ES-I3 (cell line): ENCODE measurements at regions not wholly inside any gene's neighbourhood (a gene's known extent, or its start where the extent isn't known, plus 50 kb on each side); places are given as distances from the start of the nearest gene placed in this dataset.
"Not testable (repeated sequence)": the region's sequence is repeated elsewhere in the genome, so short reads cannot be mapped to it uniquely, and the experiment has no call there.

Source experiments
- H3K36me3 ChIP-seq: 2 replicates; pipeline ENCODE4 v1.6.1; 2013; ENCODE audit warnings: mild to moderate bottlenecking, low read length, control low read depth, moderate library complexity; ENCODE audit not compliant: insufficient read depth
- H3K4me1 ChIP-seq: 2 replicates; pipeline ENCODE4 v1.6.1; 2013; ENCODE audit warnings: mild to moderate bottlenecking, control low read depth, low read length; ENCODE audit not compliant: insufficient read depth
- H3K9ac ChIP-seq: 2 replicates; pipeline ENCODE4 v1.6.1; 2013; ENCODE audit warnings: low read depth, mild to moderate bottlenecking, low read length, moderate library complexity
- H3K9me3 ChIP-seq: 2 replicates; pipeline ENCODE4 v1.6.1; 2013; ENCODE audit warnings: mild to moderate bottlenecking, low read length, moderate library complexity; ENCODE audit not compliant: control insufficient read depth, insufficient read depth

GRCh38 chr2:175843625-175844024 is 158.4 kb downstream of the LNPK start:
- H3K4me1 ChIP-seq, result peaks cover 24% of the 10 kb centered on the region
- no peaks in the 10 kb centered on the region for H3K36me3 ChIP-seq
- H3K9me3 ChIP-seq, result peaks cover 4% of the 10 kb centered on the region; the same call in 1 of the 2 replicates
- no peak overlapping the region for H3K9ac ChIP-seq

GRCh38 chr2:175842996-175843395 is 159.1 kb downstream of the LNPK start:
- Histone ChIP-seq H3K9ac (no peak overlapping the region), H3K4me1 (peaks cover 24% of the 10 kb centered on the region), H3K9me3 (peaks cover 4% of the 10 kb centered on the region; the same call in 1 of the 2 replicates), H3K36me3 (no peaks in the 10 kb centered on the region)

- H3K4me1 ChIP-seq, result peaks cover 24% of the 10 kb centered on the region
- H3K9ac ChIP-seq, H3K36me3 ChIP-seq, H3K9me3 ChIP-seq: not testable (repeated sequence)
Measured at GRCh38 chr2:175840765-175841164, 161.3 kb downstream of the LNPK start.

GRCh38 chr2:175840256-175840655 is 161.8 kb downstream of the LNPK start:
- Histone ChIP-seq H3K4me1 (peaks cover 20% of the 10 kb centered on the region), H3K9ac (no peak overlapping the region)

GRCh38 chr2:175838979-175839378 is 163.1 kb downstream of the LNPK start:
- Histone ChIP-seq H3K9me3 (no peaks in the 10 kb centered on the region), H3K9ac (no peak overlapping the region), H3K4me1 (peaks cover 23% of the 10 kb centered on the region), H3K36me3 (no peaks in the 10 kb centered on the region)

More at GRCh38 chr2:175840256-175840655, 161.8 kb downstream of the LNPK start:
- no peaks in the 10 kb centered on the region for H3K36me3 ChIP-seq
- no peaks in the 10 kb centered on the region for H3K9me3 ChIP-seq

- Histone ChIP-seq H3K36me3 (no peaks in the 10 kb centered on the region), H3K4me1 (peaks cover 11% of the 10 kb centered on the region; the same call in 1 of the 2 replicates), H3K9me3 (no peaks in the 10 kb centered on the region), H3K9ac (no peak overlapping the region)
Measured at GRCh38 chr2:175837046-175837445, 165.0 kb downstream of the LNPK start.

- Histone ChIP-seq H3K9ac (no peak overlapping the region), H3K4me1 (peaks cover 11% of the 10 kb centered on the region; the same call in 1 of the 2 replicates), H3K36me3 (no peaks in the 10 kb centered on the region), H3K9me3 (no peaks in the 10 kb centered on the region)
Measured at GRCh38 chr2:175836361-175836760, 165.7 kb downstream of the LNPK start.

- H3K9me3 ChIP-seq, result no peaks in the 10 kb centered on the region
- no peaks in the 10 kb centered on the region for H3K36me3 ChIP-seq
- peaks cover 11% of the 10 kb centered on the region; the same call in 1 of the 2 replicates for H3K4me1 ChIP-seq
- no peak overlapping the region for H3K9ac ChIP-seq
Measured at GRCh38 chr2:175834477-175834876, 167.6 kb downstream of the LNPK start.

GRCh38 chr2:175832866-175833265 is 169.2 kb downstream of the LNPK start:
- H3K9ac ChIP-seq, result no peak overlapping the region

GRCh38 chr2:175829741-175830140 is 172.3 kb downstream of the LNPK start:
- H3K9ac ChIP-seq, result no peak overlapping the region
- peaks cover 7% of the 10 kb centered on the region; the same call in 1 of the 2 replicates for H3K4me1 ChIP-seq
- no peaks in the 10 kb centered on the region; the same call in 1 of the 2 replicates for H3K9me3 ChIP-seq
- H3K36me3 ChIP-seq, result no peaks in the 10 kb centered on the region

More at GRCh38 chr2:175832866-175833265, 169.2 kb downstream of the LNPK start:
- H3K36me3 ChIP-seq, result no peaks in the 10 kb centered on the region
- H3K4me1 ChIP-seq, result peaks cover 11% of the 10 kb centered on the region; the same call in 1 of the 2 replicates
- no peaks in the 10 kb centered on the region for H3K9me3 ChIP-seq

GRCh38 chr2:175827856-175828255 is 174.2 kb downstream of the LNPK start:
- H3K36me3 ChIP-seq, result no peaks in the 10 kb centered on the region
- H3K9ac ChIP-seq, result no peak overlapping the region
- no peaks in the 10 kb centered on the region; the same call in 1 of the 2 replicates for H3K9me3 ChIP-seq
- peaks cover 7% of the 10 kb centered on the region for H3K4me1 ChIP-seq

GRCh38 chr2:175824243-175824642 is 177.8 kb downstream of the LNPK start:
- no peaks in the 10 kb centered on the region for H3K36me3 ChIP-seq
- peaks cover 17% of the 10 kb centered on the region for H3K4me1 ChIP-seq
- no peak overlapping the region for H3K9ac ChIP-seq
- no peaks in the 10 kb centered on the region; the same call in 1 of the 2 replicates for H3K9me3 ChIP-seq

GRCh38 chr2:175823707-175824073 is 178.4 kb downstream of the LNPK start:
- Histone ChIP-seq H3K9ac (no peak overlapping the region), H3K36me3 (no peaks in the 10 kb centered on the region), H3K4me1 (peaks cover 17% of the 10 kb centered on the region), H3K9me3 (no peaks in the 10 kb centered on the region; the same call in 1 of the 2 replicates)

- Histone ChIP-seq H3K9me3 (no peaks in the 10 kb centered on the region; the same call in 1 of the 2 replicates), H3K9ac (no peak overlapping the region), H3K36me3 (no peaks in the 10 kb centered on the region), H3K4me1 (peaks cover 17% of the 10 kb centered on the region)
Measured at GRCh38 chr2:175823002-175823706, 178.9 kb downstream of the LNPK start.

GRCh38 chr2:175817221-175817620 is 184.8 kb downstream of the LNPK start:
- no peaks in the 10 kb centered on the region; the same call in 1 of the 2 replicates for H3K9me3 ChIP-seq
- no peak overlapping the region for H3K9ac ChIP-seq
- H3K36me3 ChIP-seq, result no peaks in the 10 kb centered on the region
- H3K4me1 ChIP-seq, result peaks cover 3% of the 10 kb centered on the region; the same call in 1 of the 2 replicates
